Neuronal stem cell (in vitro differentiated cells): ENCODE measurements at regions not wholly inside any gene's neighbourhood (a gene's known extent, or its start where the extent isn't known, plus 50 kb on each side); places are given as distances from the start of the nearest gene placed in this dataset.

Source experiments
- DNase-seq: peaks from one replicate; pipeline ENCODE4 v3.0.0-alpha.2; 2013; ENCODE audit warnings: low spot score
- H2AFZ ChIP-seq: one replicate; pipeline ENCODE4 v1.6.1; 2013; ENCODE audit warnings: mild to moderate bottlenecking, low read length, inconsistent platforms
- H2AK5ac ChIP-seq: 2 replicates; pipeline ENCODE4 v1.6.1; 2013; ENCODE audit warnings: low read depth, mild to moderate bottlenecking, inconsistent platforms, low read length, moderate library complexity, mixed read lengths
- H2BK120ac ChIP-seq: 2 replicates; pipeline ENCODE4 v1.6.1; 2013; ENCODE audit warnings: low read depth, mild to moderate bottlenecking, inconsistent platforms, low read length, moderate library complexity, mixed read lengths
- H2BK12ac ChIP-seq: one replicate; pipeline ENCODE4 v1.6.1; 2013; ENCODE audit warnings: low read length, inconsistent platforms
- H2BK15ac ChIP-seq: 2 replicates; pipeline ENCODE4 v1.6.1; 2013; ENCODE audit warnings: mild to moderate bottlenecking, low read length, inconsistent platforms, mixed read lengths
- H2BK5ac ChIP-seq: one replicate; pipeline ENCODE4 v1.6.1; 2013; ENCODE audit warnings: inconsistent platforms, mild to moderate bottlenecking, low read length, moderate library complexity
- H3K14ac ChIP-seq: one replicate; pipeline ENCODE4 v1.6.1; 2013; ENCODE audit warnings: low read length, inconsistent platforms
- H3K18ac ChIP-seq: 2 replicates; pipeline ENCODE4 v1.6.1; 2013; ENCODE audit warnings: low read length, inconsistent platforms
- H3K23ac ChIP-seq: 2 replicates; pipeline ENCODE4 v1.6.1; 2013; ENCODE audit warnings: low read depth, mild to moderate bottlenecking, mixed read lengths, low read length, inconsistent platforms; ENCODE audit not compliant: poor library complexity
- H3K27ac ChIP-seq: replicated peaks from 3 replicates; pipeline ENCODE4 v1.5.1; 2013; ENCODE audit warnings: low read length, inconsistent platforms
- H3K27me3 ChIP-seq, 3 experiments: 2 replicates each; pipeline ENCODE4 v1.6.1; 2013; ENCODE audit warnings: low read length in 3 of 3, mild to moderate bottlenecking in 2 of 3, inconsistent platforms in 1 of 3, low read depth in 1 of 3, mixed read lengths in 1 of 3, moderate library complexity in 1 of 3; ENCODE audit not compliant: control insufficient read depth in 3 of 3, insufficient read depth in 3 of 3
- H3K36me3 ChIP-seq, 2 donors: replicated peaks in 1 of 2; 2 replicates each; pipeline ENCODE4 v1.6.1; 2013; ENCODE audit warnings: low read length in 2 of 2; ENCODE audit not compliant: control insufficient read depth in 2 of 2, insufficient read depth in 2 of 2
- H3K4ac ChIP-seq: 2 replicates; pipeline ENCODE4 v1.6.1; 2013; ENCODE audit warnings: inconsistent platforms, mild to moderate bottlenecking, low read length, moderate library complexity
- H3K4me1 ChIP-seq, 2 donors: 1 replicate in 1 of 2; 2 replicates in 1 of 2; pipeline ENCODE4 v1.6.1; 2013; ENCODE audit warnings: low read length in 2 of 2, low read depth in 1 of 2; ENCODE audit not compliant: control insufficient read depth in 2 of 2, insufficient read depth in 1 of 2
- H3K4me2 ChIP-seq: one replicate; pipeline ENCODE4 v1.6.1; 2013; ENCODE audit warnings: mild to moderate bottlenecking, low read length, inconsistent platforms; ENCODE audit not compliant: insufficient read depth, poor library complexity, severe bottlenecking
- H3K4me3 ChIP-seq, 2 donors: 2 replicates each; pipeline ENCODE4 v1.5.1; 2013; ENCODE audit warnings: low read length in 2 of 2, mild to moderate bottlenecking in 2 of 2, inconsistent platforms in 1 of 2, moderate library complexity in 1 of 2
- H3K79me1 ChIP-seq: one replicate; pipeline ENCODE4 v1.6.1; 2013; ENCODE audit warnings: low read depth, mild to moderate bottlenecking, inconsistent platforms, low read length, moderate library complexity
- H3K9ac ChIP-seq: one replicate; pipeline ENCODE4 v1.6.1; 2013; ENCODE audit warnings: mild to moderate bottlenecking, low read depth, low read length, inconsistent platforms; ENCODE audit not compliant: poor library complexity
- H3K9me3 ChIP-seq, 2 donors: replicated peaks in 1 of 2; 2 replicates each; pipeline versions ENCODE3 to v1.6.1; 2013; ENCODE audit warnings: low read length in 2 of 2, mild to moderate bottlenecking in 2 of 2, inconsistent platforms in 1 of 2, low read depth in 1 of 2, mixed read lengths in 1 of 2, moderate library complexity in 1 of 2; ENCODE audit not compliant: control insufficient read depth in 2 of 2, insufficient read depth in 1 of 2
- H4K8ac ChIP-seq: one replicate; pipeline ENCODE4 v1.6.1; 2013; ENCODE audit warnings: low read depth, mild to moderate bottlenecking, inconsistent platforms, low read length, moderate library complexity
- H4K91ac ChIP-seq: one replicate; pipeline ENCODE4 v1.6.1; 2013; ENCODE audit warnings: low read length, low read depth, mild to moderate bottlenecking, inconsistent platforms; ENCODE audit not compliant: poor library complexity
- WGBS, 2 donors: extraction: QIAGEN DNeasy Blood & Tissue Kit; methylation state at CpG; one replicate each; pipeline ENCODE4 v1.1.7; 2013; ENCODE audit warnings: missing lambda C conversion rate in 2 of 2, mixed read lengths in 1 of 2; ENCODE audit not compliant: insufficient read length in 2 of 2, insufficient replicate concordance in 1 of 2; ENCODE audit errors: extremely low coverage in 2 of 2; 5-methylcytosine and 5-hydroxymethylcytosine counted together

- H4K8ac ChIP-seq, result no peak overlapping the region
- no peak overlapping the region for H3K27ac ChIP-seq
- H3K4me2 ChIP-seq, result no peak overlapping the region
- H3K79me1 ChIP-seq, result no peaks in the 10 kb centered on the region
- no peak overlapping the region for H2BK15ac ChIP-seq
- no peak overlapping the region for H2AFZ ChIP-seq
- H2AK5ac ChIP-seq, result no peak overlapping the region
- no peak overlapping the region for H3K9ac ChIP-seq
- no peak overlapping the region for H3K23ac ChIP-seq
- no peak overlapping the region for H2BK120ac ChIP-seq
- no peaks in the 10 kb centered on the region for H3K9me3 ChIP-seq
- no CpG with 5 or more reads among the region's 9 CpGs for WGBS, 2 donors
- H3K4me3 ChIP-seq, result no peak overlapping the region
- no peak overlapping the region for H4K91ac ChIP-seq
- no peak overlapping the region for H2BK12ac ChIP-seq
- H3K4me1 ChIP-seq, result no peaks in the 10 kb centered on the region
- H3K4ac ChIP-seq, result no peak overlapping the region
- no peaks in the 10 kb centered on the region for H3K36me3 ChIP-seq
- no peak overlapping the region for H3K18ac ChIP-seq
- no peak overlapping the region for H2BK5ac ChIP-seq
- no peak for DNase-seq
- no peak overlapping the region for H3K14ac ChIP-seq
- peaks cover 0 to 25% (median 0%) of the 10 kb centered on the region in 3 experiments for H3K27me3 ChIP-seq
Observed at GRCh38 chr11:119520966-119521365, 98.0 kb upstream of the THY1 start.

- H3K79me1 ChIP-seq, result no peaks in the 10 kb centered on the region
- H2BK12ac ChIP-seq, result no peak overlapping the region
- no peak for DNase-seq
- H2AFZ ChIP-seq, result no peak overlapping the region
- H2BK5ac ChIP-seq, result no peak overlapping the region
- H3K14ac ChIP-seq, result no peak overlapping the region
- no peak overlapping the region for H3K18ac ChIP-seq
- H3K4ac ChIP-seq, result no peak overlapping the region
- no peak overlapping the region for H3K4me2 ChIP-seq
- no peak overlapping the region for H2AK5ac ChIP-seq
- WGBS, 2 donors, result no CpG with 5 or more reads among the region's 1 CpG
- no peak overlapping the region for H4K8ac ChIP-seq
- H2BK120ac ChIP-seq, result no peak overlapping the region
- H3K27me3 ChIP-seq, result peaks cover 0 to 22% (median 0%) of the 10 kb centered on the region in 3 experiments
- no peak overlapping the region for H3K4me3 ChIP-seq
- no peaks in the 10 kb centered on the region for H3K4me1 ChIP-seq
- no peaks in the 10 kb centered on the region for H3K9me3 ChIP-seq
- no peak overlapping the region for H4K91ac ChIP-seq
- no peak overlapping the region for H3K23ac ChIP-seq
- no peak overlapping the region for H2BK15ac ChIP-seq
- H3K27ac ChIP-seq, result no peak overlapping the region
- no peaks in the 10 kb centered on the region for H3K36me3 ChIP-seq
- H3K9ac ChIP-seq, result no peak overlapping the region
Observed at GRCh38 chr11:119520400-119520799, 97.4 kb upstream of the THY1 start.

- H3K79me1 ChIP-seq, result no peaks in the 10 kb centered on the region
Observed at GRCh38 chr11:119519796-119520195, 96.8 kb upstream of the THY1 start.

GRCh38 chr11:119518746-119519730 lies 96.1 kb upstream of the THY1 start:
- Histone ChIP-seq H3K9me3 (no peaks in the 10 kb centered on the region), H2BK5ac (no peak overlapping the region), H2BK12ac (no peak overlapping the region), H3K4me2 (no peak overlapping the region), H2AK5ac (no peak overlapping the region), H3K27ac (no peak overlapping the region), H3K79me1 (no peaks in the 10 kb centered on the region), H2AFZ (no peak overlapping the region), H3K14ac (no peak overlapping the region), H3K36me3 (no peaks in the 10 kb centered on the region), H4K8ac (no peak overlapping the region), H3K4me3 (no peak overlapping the region), H2BK120ac (no peak overlapping the region), H3K18ac (no peak overlapping the region), H3K27me3 (peaks cover 0 to 27% (median 0%) of the 10 kb centered on the region in 3 experiments), H3K4ac (no peak overlapping the region), H2BK15ac (no peak overlapping the region), H4K91ac (no peak overlapping the region), H3K23ac (no peak overlapping the region), H3K9ac (no peak overlapping the region), H3K4me1 (peaks cover 0 to 2% of the 10 kb centered on the region in 2 donors)
- WGBS, 2 donors, result no CpG with 5 or more reads among the region's 12 CpGs
- DNase-seq, result peak; percentile 76

More at GRCh38 chr11:119519796-119520195, 96.8 kb upstream of the THY1 start:
- H3K4ac ChIP-seq, result no peak overlapping the region
- H3K4me1 ChIP-seq, result no peaks in the 10 kb centered on the region
- H3K4me2 ChIP-seq, result no peak overlapping the region
- no peak overlapping the region for H4K8ac ChIP-seq
- no peak overlapping the region for H2BK12ac ChIP-seq
- H3K4me3 ChIP-seq, result no peak overlapping the region
- H3K9me3 ChIP-seq, result no peaks in the 10 kb centered on the region
- WGBS, 2 donors, result no CpG with 5 or more reads among the region's 5 CpGs
- no peak overlapping the region for H2BK120ac ChIP-seq
- H2AFZ ChIP-seq, result no peak overlapping the region
- H4K91ac ChIP-seq, result no peak overlapping the region
- H3K18ac ChIP-seq, result peak overlapping the region; percentile 21
- H2AK5ac ChIP-seq, result no peak overlapping the region
- H3K14ac ChIP-seq, result no peak overlapping the region
- no peak overlapping the region for H3K27ac ChIP-seq
- no peaks in the 10 kb centered on the region for H3K36me3 ChIP-seq
- H3K23ac ChIP-seq, result no peak overlapping the region
- peaks cover 0 to 21% (median 0%) of the 10 kb centered on the region in 3 experiments for H3K27me3 ChIP-seq
- no peak overlapping the region for H2BK15ac ChIP-seq
- H2BK5ac ChIP-seq, result no peak overlapping the region
- no peak overlapping the region for H3K9ac ChIP-seq
- no peak for DNase-seq
